T-cell (primary cell): ENCODE measurements at regions not wholly inside any gene's neighbourhood (a gene's known extent, or its start where the extent isn't known, plus 50 kb on each side); places are given as distances from the start of the nearest gene placed in this dataset.
"Not testable (repeated sequence)": the region's sequence is repeated elsewhere in the genome, so short reads cannot be mapped to it uniquely, and the experiment has no call there.

Source experiments
- ATAC-seq, 4 experiments: fragments of 200-7000 bp in 3 of 4; fragments of 150-1000 bp in 1 of 4; cut with Tn5 transposase; replicated peaks in 1 of 4; 1 replicate in 3 of 4; 2 replicates in 1 of 4; pipeline ENCODE4 v1.10.0; 2021; ENCODE audit warnings: moderate library complexity in 3 of 4, mild to moderate bottlenecking in 2 of 4, moderate number of reproducible peaks in 1 of 4
- CTCF ChIA-PET, 2 donors: fragments of 300-600 bp; sonication (Branson Sonifier 250); formaldehyde crosslinking; loops; one replicate each; lab custom pipeline; 2022; ENCODE audit warnings: antibody characterized with exemption in 2 of 2; lab: Charles Lee
- POLR2A ChIA-PET, 2 donors: fragments of 300-600 bp; sonication (Branson Sonifier 250); formaldehyde crosslinking; loops; one replicate each; lab custom pipeline; 2022; ENCODE audit warnings: antibody characterized with exemption in 2 of 2; lab: Charles Lee
- DNase-seq, 35 experiments: peaks; one replicate each; pipeline versions ENCODE4 v3.0.0 to v3.0.0-alpha.2; 2013 to 2023
- H3K27ac ChIP-seq: one replicate; pipeline ENCODE4 v1.5.1; 2013; ENCODE audit warnings: low read length
- H3K27me3 ChIP-seq, 2 experiments: replicated peaks in 1 of 2; 1 replicate in 1 of 2; 2 replicates in 1 of 2; pipeline versions ENCODE4 v1.6.1 to v1.7.0; 2013; ENCODE audit warnings: low read length in 1 of 2, mixed read lengths in 1 of 2; ENCODE audit not compliant: control insufficient read depth in 2 of 2, insufficient read depth in 2 of 2; ENCODE audit errors: extremely low read depth in 1 of 2
- H3K36me3 ChIP-seq, 2 donors: 1 replicate in 1 of 2; 2 replicates in 1 of 2; pipeline versions ENCODE4 v1.6.1 to v1.7.0; 2013; ENCODE audit warnings: low read length in 1 of 2; ENCODE audit not compliant: control insufficient read depth in 2 of 2, insufficient read depth in 1 of 2; ENCODE audit errors: extremely low read depth in 1 of 2
- H3K4me1 ChIP-seq, 2 experiments: 1 replicate in 1 of 2; 2 replicates in 1 of 2; pipeline versions ENCODE4 v1.6.1 to v1.7.0; 2013; ENCODE audit warnings: low read length in 2 of 2, mixed read lengths in 1 of 2; ENCODE audit not compliant: insufficient read depth in 2 of 2, control insufficient read depth in 1 of 2; ENCODE audit errors: extremely low read depth in 1 of 2
- H3K4me3 ChIP-seq, 2 donors: 1 replicate in 1 of 2; 2 replicates in 1 of 2; pipeline versions ENCODE4 v1.5.1 to v1.7.0; 2013; ENCODE audit warnings: mild to moderate bottlenecking in 2 of 2, low read length in 1 of 2, moderate library complexity in 1 of 2; ENCODE audit not compliant: control insufficient read depth in 1 of 2; ENCODE audit errors: extremely low read depth in 1 of 2
- H3K9me3 ChIP-seq: 2 replicates; pipeline ENCODE4 v1.7.0; 2013
- H3K27ac Mint-ChIP-seq, 2 donors: one replicate each; pipeline ENCODE4 v1.8.0; 2020 to 2021; ENCODE audit warnings: mild to moderate bottlenecking in 2 of 2, mixed read lengths in 2 of 2
- H3K27me3 Mint-ChIP-seq, 2 donors: one replicate each; pipeline ENCODE4 v1.8.0; 2021 to 2022; ENCODE audit warnings: mixed read lengths in 2 of 2
- H3K36me3 Mint-ChIP-seq: one replicate; pipeline ENCODE4 v1.8.0; 2021; ENCODE audit warnings: mixed read lengths
- H3K4me1 Mint-ChIP-seq, 3 donors: one replicate each; pipeline ENCODE4 v1.8.0; 2020 to 2022; ENCODE audit warnings: mixed read lengths in 3 of 3, mild to moderate bottlenecking in 1 of 3
- H3K4me3 Mint-ChIP-seq, 3 donors: one replicate each; pipeline ENCODE4 v1.8.0; 2020 to 2022; ENCODE audit warnings: mild to moderate bottlenecking in 3 of 3, mixed read lengths in 3 of 3, moderate library complexity in 3 of 3
- H3K9me3 Mint-ChIP-seq, 3 donors: one replicate each; pipeline ENCODE4 v1.8.0; 2020 to 2022; ENCODE audit warnings: mixed read lengths in 3 of 3
- WGBS: methylation state at CpG from one replicate; pipeline ENCODE4 v1.1.5; 2013; ENCODE audit warnings: missing lambda C conversion rate; ENCODE audit not compliant: insufficient coverage; 5-methylcytosine and 5-hydroxymethylcytosine counted together

- H3K36me3 Mint-ChIP-seq = no peaks in the 10 kb centered on the region
- no peaks in the 10 kb centered on the region for H3K36me3 ChIP-seq
- no CpG with 5 or more reads among the region's 3 CpGs for WGBS
- H3K27ac ChIP-seq = no peak overlapping the region
- H3K4me1 ChIP-seq = no peaks in the 10 kb centered on the region
- H3K4me1 Mint-ChIP-seq = no peaks in the 10 kb centered on the region
- POLR2A ChIA-PET = no interaction called here
- no peak for DNase-seq
- H3K27ac Mint-ChIP-seq = no peak overlapping the region
- H3K4me3 ChIP-seq = no peak overlapping the region
- no peaks in the 10 kb centered on the region for H3K9me3 ChIP-seq
- no peaks in the 10 kb centered on the region for H3K27me3 Mint-ChIP-seq
- no peak overlapping the region for H3K4me3 Mint-ChIP-seq
- no peaks in the 10 kb centered on the region for H3K27me3 ChIP-seq
- peaks cover 10 to 30% (median 15%) of the 10 kb centered on the region in 3 donors for H3K9me3 Mint-ChIP-seq
- CTCF ChIA-PET = no interaction called here
- ATAC-seq = no peak
Observed at GRCh38 chr21:20186186-20186585, 812.0 kb upstream of the NCAM2 start.

GRCh38 chr21:20187028-20187427, 811.2 kb upstream of the NCAM2 start:
- peaks cover 10 to 30% (median 15%) of the 10 kb centered on the region in 3 donors for H3K9me3 Mint-ChIP-seq
- POLR2A ChIA-PET = no interaction called here
- CTCF ChIA-PET = no interaction called here
- no peaks in the 10 kb centered on the region for H3K27me3 Mint-ChIP-seq
- no peaks in the 10 kb centered on the region for H3K36me3 ChIP-seq
- H3K27me3 ChIP-seq = no peaks in the 10 kb centered on the region
- no peaks in the 10 kb centered on the region for H3K9me3 ChIP-seq
- no peak for DNase-seq
- ATAC-seq = no peak
- no peaks in the 10 kb centered on the region for H3K4me1 Mint-ChIP-seq
- WGBS = 56% methylated on average over 2 of the region's 2 CpGs
- no peak overlapping the region for H3K27ac Mint-ChIP-seq
- no peak overlapping the region for H3K27ac ChIP-seq
- no peaks in the 10 kb centered on the region for H3K36me3 Mint-ChIP-seq
- H3K4me3 ChIP-seq = no peak overlapping the region
- H3K4me1 ChIP-seq = no peaks in the 10 kb centered on the region
- H3K4me3 Mint-ChIP-seq = no peak overlapping the region

- H3K4me1 Mint-ChIP-seq, H3K27me3 Mint-ChIP-seq, H3K4me3 Mint-ChIP-seq, H3K9me3 ChIP-seq, H3K27me3 ChIP-seq, H3K36me3 ChIP-seq, POLR2A ChIA-PET, H3K4me3 ChIP-seq, H3K4me1 ChIP-seq, CTCF ChIA-PET, H3K27ac ChIP-seq, H3K36me3 Mint-ChIP-seq, H3K27ac Mint-ChIP-seq, ATAC-seq, DNase-seq: not testable (repeated sequence)
- H3K9me3 Mint-ChIP-seq = peaks cover 9 to 36% (median 10%) of the 10 kb centered on the region in 3 donors
- WGBS = no CpG with 5 or more reads among the region's 4 CpGs
Observed at GRCh38 chr21:20201323-20201722, 796.9 kb upstream of the NCAM2 start.

GRCh38 chr21:20207335-20207734, 790.9 kb upstream of the NCAM2 start:
- Histone ChIP-seq H3K27me3 (no peaks in the 10 kb centered on the region), H3K9me3 (peaks cover 2% of the 10 kb centered on the region), H3K4me1 (no peaks in the 10 kb centered on the region), H3K36me3 (no peaks in the 10 kb centered on the region), H3K27ac (no peak overlapping the region), H3K4me3 (no peak overlapping the region)
- no peak overlapping the region for H3K4me3 Mint-ChIP-seq
- DNase-seq (no peak), ATAC-seq (no peak)
- no peaks in the 10 kb centered on the region for H3K36me3 Mint-ChIP-seq
- peaks cover 3 to 16% (median 11%) of the 10 kb centered on the region in 3 donors for H3K9me3 Mint-ChIP-seq
- H3K4me1 Mint-ChIP-seq = no peaks in the 10 kb centered on the region
- WGBS = no CpG with 5 or more reads among the region's 3 CpGs
- no peaks in the 10 kb centered on the region for H3K27me3 Mint-ChIP-seq
- ChIA-PET CTCF (no interaction called here), POLR2A (no interaction called here)
- H3K27ac Mint-ChIP-seq = no peak overlapping the region

- H3K4me1 Mint-ChIP-seq = no peaks in the 10 kb centered on the region
- H3K36me3 Mint-ChIP-seq = no peaks in the 10 kb centered on the region
- ChIA-PET CTCF (no interaction called here), POLR2A (no interaction called here)
- Histone ChIP-seq H3K4me3 (no peak overlapping the region), H3K36me3 (no peaks in the 10 kb centered on the region), H3K27ac (no peak overlapping the region), H3K27me3 (no peaks in the 10 kb centered on the region), H3K4me1 (no peaks in the 10 kb centered on the region), H3K9me3 (no peaks in the 10 kb centered on the region)
- no peak for DNase-seq
- H3K4me3 Mint-ChIP-seq = no peak overlapping the region
- WGBS = 83% methylated on average over 4 of the region's 6 CpGs
- peaks cover 12 to 29% (median 21%) of the 10 kb centered on the region in 3 donors for H3K9me3 Mint-ChIP-seq
- no peak for ATAC-seq
- H3K27me3 Mint-ChIP-seq = no peaks in the 10 kb centered on the region
- no peak overlapping the region for H3K27ac Mint-ChIP-seq
Observed at GRCh38 chr21:20215959-20216358, 782.2 kb upstream of the NCAM2 start.

GRCh38 chr21:20220586-20220985, 777.6 kb upstream of the NCAM2 start:
- Histone ChIP-seq H3K36me3 (no peaks in the 10 kb centered on the region), H3K4me1 (no peaks in the 10 kb centered on the region), H3K9me3 (no peaks in the 10 kb centered on the region), H3K27me3 (no peaks in the 10 kb centered on the region), H3K27ac (no peak overlapping the region), H3K4me3 (no peak overlapping the region)
- ATAC-seq (no peak), DNase-seq (no peak)
- Mint-ChIP-seq H3K9me3 (peaks cover 7 to 20% (median 9%) of the 10 kb centered on the region in 3 donors), H3K36me3 (no peaks in the 10 kb centered on the region), H3K4me3 (no peak overlapping the region), H3K4me1 (no peaks in the 10 kb centered on the region), H3K27me3 (no peaks in the 10 kb centered on the region), H3K27ac (no peak overlapping the region)
- CTCF ChIA-PET = no interaction called here
- POLR2A ChIA-PET = interaction anchor here in 1 of 2 donors (0.6 kb wide), 1 partner anchor 511 kb away, joined by 3 read pairs; no protein-coding TSS in a partner anchor

- H3K4me1 Mint-ChIP-seq, H3K4me1 ChIP-seq, H3K27me3 ChIP-seq, H3K36me3 Mint-ChIP-seq, H3K27me3 Mint-ChIP-seq, DNase-seq, POLR2A ChIA-PET, H3K9me3 ChIP-seq, ATAC-seq, H3K27ac Mint-ChIP-seq, H3K4me3 ChIP-seq, H3K27ac ChIP-seq, CTCF ChIA-PET, H3K4me3 Mint-ChIP-seq, H3K36me3 ChIP-seq: not testable (repeated sequence)
- WGBS = 89% methylated on average over 7 of the region's 12 CpGs
- peaks cover 7 to 20% (median 9%) of the 10 kb centered on the region in 3 donors for H3K9me3 Mint-ChIP-seq
Observed at GRCh38 chr21:20221981-20222380, 776.2 kb upstream of the NCAM2 start.
